Neural cell (in vitro differentiated cells): ENCODE measurements at regions not wholly inside any gene's neighbourhood (a gene's known extent, or its start where the extent isn't known, plus 50 kb on each side); places are given as distances from the start of the nearest gene placed in this dataset.

Source experiments
- H2AFZ ChIP-seq: fragments of 200-600, 300-800 bp; sonication (generic), shearing (Covaris generic); 2 replicates; pipeline ENCODE4 v1.6.0; 2014; ENCODE audit warnings: low read depth, mild to moderate bottlenecking, antibody characterized with exemption, low read length, moderate library complexity
- H3F3A ChIP-seq: fragments of 200-600 bp; shearing (Covaris generic); 2 replicates; pipeline ENCODE4 v1.6.1; 2016; ENCODE audit warnings: mild to moderate bottlenecking, moderate library complexity, mixed read lengths, antibody characterized with exemption, low read length; ENCODE audit not compliant: insufficient read depth, poor library complexity, severe bottlenecking
- H3K27ac ChIP-seq: fragments of 200-600, 300-800 bp; sonication (generic), shearing (Covaris generic); 2 replicates; pipeline ENCODE4 v1.5.1; 2014; ENCODE audit warnings: mild to moderate bottlenecking, low read length, moderate library complexity
- H3K27me3 ChIP-seq: fragments of 300-800, 200-600 bp; sonication (generic), shearing (Covaris generic); 2 replicates; pipeline ENCODE4 v1.6.0; 2014; ENCODE audit warnings: mild to moderate bottlenecking, low read depth, low read length, moderate library complexity; ENCODE audit not compliant: insufficient read depth
- H3K36me3 ChIP-seq: fragments of 300-800, 200-600 bp; sonication (generic), shearing (Covaris generic); 2 replicates; pipeline ENCODE4 v1.5.1; 2014; ENCODE audit warnings: mild to moderate bottlenecking, antibody characterized with exemption, low read length, moderate library complexity; ENCODE audit not compliant: insufficient read depth
- H3K4me2 ChIP-seq: fragments of 300-800, 200-600 bp; sonication (generic), shearing (Covaris generic); 2 replicates; pipeline ENCODE4 v1.6.0; 2014; ENCODE audit warnings: mild to moderate bottlenecking, low read length
- H3K4me3 ChIP-seq: fragments of 300-800, 200-600 bp; sonication (generic), shearing (Covaris generic); 2 replicates; pipeline ENCODE4 v1.5.1; 2014; ENCODE audit warnings: mild to moderate bottlenecking, low read length, moderate library complexity
- H3K79me2 ChIP-seq: fragments of 200-600 bp; shearing (Covaris generic); replicated peaks from 2 replicates; pipeline ENCODE4 v1.6.0; 2014; ENCODE audit warnings: mild to moderate bottlenecking, low read length, moderate library complexity; ENCODE audit not compliant: insufficient read depth
- H3K9ac ChIP-seq: fragments of 300-800, 200-600 bp; sonication (generic), shearing (Covaris generic); 2 replicates; pipeline ENCODE4 v1.6.1; 2016; ENCODE audit warnings: mild to moderate bottlenecking, low read length, mixed read lengths
- H3K9me2 ChIP-seq: fragments of 200-600 bp; shearing (Covaris generic); 2 replicates; pipeline ENCODE4 v1.6.1; 2016; ENCODE audit warnings: mild to moderate bottlenecking, low read length, mixed read lengths; ENCODE audit not compliant: insufficient read depth
- H3K9me3 ChIP-seq: fragments of 200-600, 300-800 bp; sonication (generic), shearing (Covaris generic); 2 replicates; pipeline ENCODE4 v1.6.1; 2016; ENCODE audit warnings: mild to moderate bottlenecking, mixed run types, low read length, moderate library complexity, mixed read lengths
- H4K20me1 ChIP-seq: fragments of 200-600 bp; shearing (Covaris generic); 2 replicates; pipeline ENCODE4 v1.6.1; 2016; ENCODE audit warnings: mild to moderate bottlenecking, mixed run types; ENCODE audit not compliant: insufficient read depth
- EP300 ChIP-seq: fragments of 450-650 bp; conservative IDR thresholded peaks from 2 replicates; pipeline ENCODE4 v1.6.1; 2014; ENCODE audit warnings: antibody characterized with exemption, mild to moderate bottlenecking, moderate library complexity; ENCODE audit not compliant: poor library complexity, severe bottlenecking
- EZH2 ChIP-seq: fragments of 200-600, 300-800 bp; shearing (Covaris generic), sonication (generic); IDR thresholded peaks from 2 replicates; pipeline ENCODE4 v1.6.1; 2014; ENCODE audit warnings: antibody characterized with exemption, low read length, borderline replicate concordance, mild to moderate bottlenecking; ENCODE audit not compliant: insufficient read depth, poor library complexity, severe bottlenecking
- MXI1 ChIP-seq: fragments of 450-650 bp; conservative IDR thresholded peaks from 2 replicates; pipeline ENCODE4 v1.6.1; 2014; ENCODE audit warnings: antibody characterized with exemption, mild to moderate bottlenecking; ENCODE audit not compliant: poor library complexity, severe bottlenecking
- POLR2AphosphoS5 ChIP-seq: IDR thresholded peaks from 2 replicates; pipeline ENCODE4 v1.6.1; 2012
- RAD21 ChIP-seq: fragments of 450-650 bp; conservative IDR thresholded peaks from 2 replicates; pipeline ENCODE4 v1.6.1; 2014; ENCODE audit warnings: antibody characterized with exemption, mild to moderate bottlenecking, moderate library complexity
- REST ChIP-seq: IDR thresholded peaks from 2 replicates; pipeline ENCODE4 v1.6.1; 2012; ENCODE audit warnings: borderline replicate concordance
- SMC3 ChIP-seq: fragments of 450-650 bp; conservative IDR thresholded peaks from 2 replicates; pipeline ENCODE4 v1.6.1; 2014; ENCODE audit warnings: antibody characterized with exemption, mild to moderate bottlenecking, moderate library complexity; ENCODE audit not compliant: poor library complexity
- TAF1 ChIP-seq: IDR thresholded peaks from 2 replicates; pipeline ENCODE4 v1.6.1; 2012; ENCODE audit warnings: low read depth
- TF ChIP-seq, protein P1 (sequence below): fragments of 450-650 bp; IDR thresholded peaks from 2 replicates; pipeline ENCODE4 v1.5.1; 2014; ENCODE audit warnings: antibody characterized with exemption, mild to moderate bottlenecking, moderate library complexity; ENCODE audit not compliant: poor library complexity, severe bottlenecking

DNA sequence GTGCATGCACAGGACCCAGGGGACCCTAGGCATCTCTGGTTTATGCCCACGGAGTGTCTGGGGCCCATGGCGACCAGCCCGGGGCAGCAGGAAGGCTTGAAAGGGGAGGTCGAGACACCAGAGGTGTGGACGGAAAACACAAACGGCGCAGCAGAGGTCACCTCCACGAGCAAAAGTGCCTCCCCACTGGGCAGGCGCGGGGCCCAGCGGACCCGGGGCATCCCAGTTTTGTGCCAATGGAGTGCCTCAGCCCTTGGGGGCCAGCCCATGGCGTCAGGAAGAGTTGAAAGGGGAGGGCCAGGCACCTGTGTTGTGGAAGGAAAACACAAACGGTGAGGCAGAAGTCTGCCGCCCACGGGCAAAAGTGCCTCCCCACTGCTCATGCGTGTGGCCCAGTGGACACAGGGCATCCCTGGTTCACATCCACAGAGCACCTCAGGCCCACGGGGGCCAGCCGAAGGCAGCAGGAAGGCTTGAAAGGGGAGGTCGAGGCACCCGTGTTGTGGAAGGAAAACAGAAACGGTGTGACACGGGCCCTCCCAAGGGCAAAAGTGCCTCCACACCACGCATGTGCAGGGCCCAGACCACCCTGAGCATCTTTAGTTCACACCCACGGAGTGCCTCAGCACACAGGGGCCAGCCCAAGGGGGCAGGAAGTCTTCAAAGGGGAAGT, 378.8 kb downstream of the ALG10 start:
- Histone ChIP-seq H3K79me2 (no peaks in the 10 kb centered on the region), H3K27me3 (no peaks in the 10 kb centered on the region), H3K9me3 (peaks cover 31% of the 10 kb centered on the region), H3K9me2 (no peaks in the 10 kb centered on the region), H3K4me3 (no peak overlapping the region), H2AFZ (no peak overlapping the region), H3F3A (no peaks in the 10 kb centered on the region), H3K36me3 (no peaks in the 10 kb centered on the region), H3K9ac (no peak overlapping the region), H3K4me2 (no peak overlapping the region), H4K20me1 (no peaks in the 10 kb centered on the region), H3K27ac (no peak overlapping the region)
- no peak for TF ChIP-seq POLR2AphosphoS5
- no peak for TF ChIP-seq EZH2
- no peak for TF ChIP-seq RAD21
- TF ChIP-seq SMC3: no peak
- TF ChIP-seq EP300: no peak
- no peak for TF ChIP-seq MXI1
- no peak for TF ChIP-seq REST
- TF ChIP-seq, protein P1, sequence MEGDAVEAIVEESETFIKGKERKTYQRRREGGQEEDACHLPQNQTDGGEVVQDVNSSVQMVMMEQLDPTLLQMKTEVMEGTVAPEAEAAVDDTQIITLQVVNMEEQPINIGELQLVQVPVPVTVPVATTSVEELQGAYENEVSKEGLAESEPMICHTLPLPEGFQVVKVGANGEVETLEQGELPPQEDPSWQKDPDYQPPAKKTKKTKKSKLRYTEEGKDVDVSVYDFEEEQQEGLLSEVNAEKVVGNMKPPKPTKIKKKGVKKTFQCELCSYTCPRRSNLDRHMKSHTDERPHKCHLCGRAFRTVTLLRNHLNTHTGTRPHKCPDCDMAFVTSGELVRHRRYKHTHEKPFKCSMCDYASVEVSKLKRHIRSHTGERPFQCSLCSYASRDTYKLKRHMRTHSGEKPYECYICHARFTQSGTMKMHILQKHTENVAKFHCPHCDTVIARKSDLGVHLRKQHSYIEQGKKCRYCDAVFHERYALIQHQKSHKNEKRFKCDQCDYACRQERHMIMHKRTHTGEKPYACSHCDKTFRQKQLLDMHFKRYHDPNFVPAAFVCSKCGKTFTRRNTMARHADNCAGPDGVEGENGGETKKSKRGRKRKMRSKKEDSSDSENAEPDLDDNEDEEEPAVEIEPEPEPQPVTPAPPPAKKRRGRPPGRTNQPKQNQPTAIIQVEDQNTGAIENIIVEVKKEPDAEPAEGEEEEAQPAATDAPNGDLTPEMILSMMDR: no peak
- no peak for TF ChIP-seq TAF1

GRCh38 chr12:34401659-34402227, 379.4 kb downstream of the ALG10 start:
- Histone ChIP-seq H3K4me2 (no peak overlapping the region), H3K9me2 (no peaks in the 10 kb centered on the region), H4K20me1 (no peaks in the 10 kb centered on the region), H3K9me3 (peaks cover 28% of the 10 kb centered on the region), H3K27ac (no peak overlapping the region), H3K4me3 (no peak overlapping the region), H3K27me3 (no peaks in the 10 kb centered on the region), H3K79me2 (no peaks in the 10 kb centered on the region), H2AFZ (no peak overlapping the region), H3F3A (no peaks in the 10 kb centered on the region), H3K36me3 (no peaks in the 10 kb centered on the region), H3K9ac (no peak overlapping the region)
- TF ChIP-seq REST (no peak), RAD21 (no peak), EP300 (no peak), TAF1 (no peak), POLR2AphosphoS5 (no peak), MXI1 (no peak), EZH2 (no peak), SMC3 (no peak)
- TF ChIP-seq, protein P1: no peak
